Activated CD8-positive, alpha-beta T cell treated with anti-CD3 and anti-CD28 coated beads for 36 hours (primary cell): ENCODE measurements at regions not wholly inside any gene's neighbourhood (a gene's known extent, or its start where the extent isn't known, plus 50 kb on each side); places are given as distances from the start of the nearest gene placed in this dataset.

Experiments
- ATAC-seq: fragments of 200-7000 bp; cut with Tn5 transposase; one replicate; pipeline ENCODE4 v1.10.0; 2021; ENCODE audit warnings: mild to moderate bottlenecking, moderate library complexity
- CTCF ChIA-PET: fragments of 350-600 bp; sonication (Branson Sonifier 250); formaldehyde crosslinking; loops from one replicate; lab custom pipeline; 2021; ENCODE audit warnings: antibody characterized with exemption; lab: Charles Lee
- POLR2A ChIA-PET: fragments of 350-600 bp; sonication (Branson Sonifier 250); formaldehyde crosslinking; loops from one replicate; lab custom pipeline; 2021; ENCODE audit warnings: antibody characterized with exemption; lab: Charles Lee
- DNase-seq: peaks from one replicate; pipeline ENCODE4 v3.0.0-alpha.2; 2020
- H3K27ac Mint-ChIP-seq: one replicate; pipeline ENCODE4 v1.8.0; 2021; ENCODE audit warnings: mild to moderate bottlenecking, mixed read lengths
- H3K27me3 Mint-ChIP-seq: one replicate; pipeline ENCODE4 v1.8.0; 2021; ENCODE audit warnings: mixed read lengths
- H3K36me3 Mint-ChIP-seq: one replicate; pipeline ENCODE4 v1.8.0; 2021; ENCODE audit warnings: low read depth, mixed read lengths
- H3K4me1 Mint-ChIP-seq: one replicate; pipeline ENCODE4 v1.8.0; 2021; ENCODE audit warnings: low read depth, mixed read lengths
- H3K4me3 Mint-ChIP-seq: one replicate; pipeline ENCODE4 v1.8.0; 2021; ENCODE audit warnings: mild to moderate bottlenecking, moderate library complexity, mixed read lengths
- H3K9me3 Mint-ChIP-seq: one replicate; pipeline ENCODE4 v1.8.0; 2021; ENCODE audit warnings: mixed read lengths
- CTCF ChIP-seq: fragments of 200-600 bp; IDR thresholded peaks from one replicate; pipeline ENCODE4 v1.8.0; 2022; ENCODE audit warnings: antibody characterized with exemption, mild to moderate bottlenecking
- intact Hi-C: fragments of 100-400 bp; cut with micrococcal nuclease; formaldehyde crosslinking; loops from one replicate; pipeline ENCODE4 v1.10.0; 2022

GRCh38 chr9:81317939-81318338, 371.4 kb downstream of the TLE1 start:
- CTCF ChIA-PET: no interaction called here
- H3K36me3 Mint-ChIP-seq: no peaks in the 10 kb centered on the region
- peaks cover 5% of the 10 kb centered on the region for H3K9me3 Mint-ChIP-seq
- DNase-seq (no peak), ATAC-seq (no peak)
- H3K27me3 Mint-ChIP-seq: no peaks in the 10 kb centered on the region
- no peak for TF ChIP-seq CTCF
- intact Hi-C loops: no loop called here
- POLR2A ChIA-PET: no interaction called here
- H3K27ac Mint-ChIP-seq: no peak overlapping the region
- no peaks in the 10 kb centered on the region for H3K4me1 Mint-ChIP-seq
- H3K4me3 Mint-ChIP-seq: no peak overlapping the region

- ChIA-PET POLR2A (no interaction called here), CTCF (no interaction called here)
- Mint-ChIP-seq H3K27ac (no peak overlapping the region), H3K4me1 (no peaks in the 10 kb centered on the region), H3K4me3 (no peak overlapping the region), H3K36me3 (no peaks in the 10 kb centered on the region), H3K9me3 (peaks cover 5% of the 10 kb centered on the region), H3K27me3 (no peaks in the 10 kb centered on the region)
- no peak for ATAC-seq
- no peak for DNase-seq
- intact Hi-C loops: no loop called here
- TF ChIP-seq CTCF: no peak
Measured at GRCh38 chr9:81317223-81317622, 372.1 kb downstream of the TLE1 start.

DNA sequence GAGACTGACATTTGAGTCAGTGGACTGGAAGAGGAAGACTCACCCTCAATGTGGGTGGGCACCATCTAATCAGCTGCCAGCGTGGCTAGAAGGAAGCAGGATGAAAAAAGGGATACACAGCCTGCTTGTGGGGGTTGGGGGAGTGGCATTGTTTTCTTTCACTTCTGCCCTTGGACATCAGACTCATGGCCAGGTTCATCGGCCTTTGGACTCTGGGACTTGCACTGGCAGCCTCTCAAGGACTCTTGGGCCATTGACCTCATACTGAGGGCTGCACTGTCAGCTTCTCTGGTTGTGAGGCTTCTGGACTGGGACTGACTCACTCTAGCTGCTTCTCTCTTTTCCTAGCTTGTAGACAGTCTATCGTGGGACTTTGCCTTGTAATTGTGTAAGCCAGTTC, 374.9 kb downstream of the TLE1 start:
- ATAC-seq: no peak
- ChIA-PET POLR2A (no interaction called here), CTCF (no interaction called here)
- H3K36me3 Mint-ChIP-seq: no peaks in the 10 kb centered on the region
- peaks cover 6% of the 10 kb centered on the region for H3K9me3 Mint-ChIP-seq
- no peak overlapping the region for H3K27ac Mint-ChIP-seq
- no peak for TF ChIP-seq CTCF
- no peaks in the 10 kb centered on the region for H3K4me1 Mint-ChIP-seq
- no peak overlapping the region for H3K4me3 Mint-ChIP-seq
- DNase-seq: no peak
- intact Hi-C loops: no loop called here
- no peaks in the 10 kb centered on the region for H3K27me3 Mint-ChIP-seq

DNA sequence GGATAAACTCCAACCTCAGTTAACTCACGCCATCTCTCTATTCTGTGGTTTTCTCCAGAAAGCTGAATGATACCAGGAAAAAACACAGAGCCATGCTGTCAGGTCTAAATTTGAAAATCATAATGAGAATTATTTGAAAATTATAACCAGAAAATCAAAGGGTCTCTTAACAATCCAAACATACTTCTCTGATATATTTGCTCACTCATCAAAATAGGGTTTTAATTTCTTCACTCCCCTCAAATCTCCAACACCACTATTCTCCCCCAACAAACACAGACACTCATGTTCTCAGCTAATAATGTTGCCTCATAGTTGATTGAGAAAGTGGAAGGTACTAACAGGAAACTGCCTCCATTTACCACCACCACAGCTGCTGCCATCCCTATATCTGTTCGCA, 375.5 kb downstream of the TLE1 start:
- DNase-seq (no peak), ATAC-seq (no peak)
- TF ChIP-seq CTCF: no peak
- H3K9me3 Mint-ChIP-seq: peaks cover 8% of the 10 kb centered on the region
- no peak overlapping the region for H3K4me3 Mint-ChIP-seq
- H3K36me3 Mint-ChIP-seq: no peaks in the 10 kb centered on the region
- intact Hi-C loops: no loop called here
- no peaks in the 10 kb centered on the region for H3K4me1 Mint-ChIP-seq
- ChIA-PET POLR2A (no interaction called here), CTCF (no interaction called here)
- H3K27me3 Mint-ChIP-seq: no peaks in the 10 kb centered on the region
- no peak overlapping the region for H3K27ac Mint-ChIP-seq

GRCh38 chr9:81312346-81312745, 377.0 kb downstream of the TLE1 start:
- no peak for TF ChIP-seq CTCF
- H3K4me1 Mint-ChIP-seq: no peaks in the 10 kb centered on the region
- no peaks in the 10 kb centered on the region for H3K36me3 Mint-ChIP-seq
- no peak for ATAC-seq
- ChIA-PET CTCF (no interaction called here), POLR2A (no interaction called here)
- no peak for DNase-seq
- H3K27ac Mint-ChIP-seq: no peak overlapping the region
- H3K27me3 Mint-ChIP-seq: no peaks in the 10 kb centered on the region
- intact Hi-C loops: no loop called here
- peaks cover 6% of the 10 kb centered on the region for H3K9me3 Mint-ChIP-seq
- no peak overlapping the region for H3K4me3 Mint-ChIP-seq
